Liver (tissue), 8 donors: ENCODE measurements at regions not wholly inside any gene's neighbourhood (a gene's known extent, or its start where the extent isn't known, plus 50 kb on each side); places are given as distances from the start of the nearest gene placed in this dataset.

Experiments used
- DNase-seq: peaks from one replicate; pipeline ENCODE4 v3.0.0-alpha.2; 2017; ENCODE audit warnings: low spot score
- H3K27ac ChIP-seq, 2 donors: one replicate each; pipeline ENCODE4 v1.7.0; 2013; ENCODE audit warnings: inconsistent platforms in 2 of 2, low read length in 2 of 2, control low read depth in 1 of 2, low read depth in 1 of 2, mild to moderate bottlenecking in 1 of 2
- H3K27me3 ChIP-seq, 4 donors: one replicate each; pipeline versions ENCODE4 v1.6.1 to v1.7.0; 2013; ENCODE audit warnings: low read length in 3 of 4, inconsistent platforms in 1 of 4, mild to moderate bottlenecking in 1 of 4, moderate library complexity in 1 of 4; ENCODE audit not compliant: control insufficient read depth in 4 of 4, insufficient read depth in 4 of 4
- H3K36me3 ChIP-seq, 4 donors: one replicate each; pipeline versions ENCODE4 v1.6.1 to v1.7.0; 2013; ENCODE audit warnings: low read length in 3 of 4, mild to moderate bottlenecking in 3 of 4, low read depth in 1 of 4, moderate library complexity in 1 of 4; ENCODE audit not compliant: control insufficient read depth in 4 of 4, insufficient read depth in 3 of 4
- H3K4me1 ChIP-seq, 4 donors: one replicate each; pipeline versions ENCODE4 v1.6.1 to v1.7.0; 2013; ENCODE audit warnings: low read length in 3 of 4, mild to moderate bottlenecking in 3 of 4, moderate library complexity in 1 of 4; ENCODE audit not compliant: control insufficient read depth in 4 of 4, insufficient read depth in 4 of 4
- H3K4me3 ChIP-seq, 3 donors: one replicate each; pipeline versions ENCODE4 v1.6.1 to v1.7.0; 2013; ENCODE audit warnings: low read length in 3 of 3, control low read depth in 1 of 3, low read depth in 1 of 3, mild to moderate bottlenecking in 1 of 3
- H3K9ac ChIP-seq, 2 donors: one replicate each; pipeline ENCODE4 v1.7.0; 2013; ENCODE audit warnings: low read length in 2 of 2, mild to moderate bottlenecking in 2 of 2, moderate library complexity in 2 of 2, control low read depth in 1 of 2, low read depth in 1 of 2
- H3K9me3 ChIP-seq, 4 donors: one replicate each; pipeline versions ENCODE4 v1.6.1 to v1.7.0; 2013; ENCODE audit warnings: low read length in 3 of 4; ENCODE audit not compliant: control insufficient read depth in 4 of 4
- EGR1 ChIP-seq, 2 donors: IDR thresholded peaks; 2 replicates each; pipeline ENCODE4 v1.6.1; 2016 to 2018; ENCODE audit warnings: antibody characterized with exemption in 2 of 2, low read depth in 2 of 2
- FOXA1 ChIP-seq: IDR thresholded peaks from 2 replicates; pipeline ENCODE4 v1.6.1; 2016; ENCODE audit warnings: antibody characterized with exemption
- FOXA2 ChIP-seq: IDR thresholded peaks from 2 replicates; pipeline ENCODE4 v1.6.1; 2016; ENCODE audit warnings: antibody characterized with exemption
- GABPA ChIP-seq, 2 donors: IDR thresholded peaks in 1 of 2; conservative IDR thresholded peaks in 1 of 2; 2 replicates each; pipeline ENCODE4 v1.6.1; 2016; ENCODE audit warnings: antibody characterized with exemption in 2 of 2, mild to moderate bottlenecking in 1 of 2, moderate library complexity in 1 of 2
- HNF4G ChIP-seq: IDR thresholded peaks from 2 replicates; pipeline ENCODE4 v1.6.1; 2016; ENCODE audit warnings: antibody characterized with exemption
- JUND ChIP-seq, 2 donors: IDR thresholded peaks; 2 replicates each; pipeline ENCODE4 v1.6.1; 2016; ENCODE audit warnings: antibody characterized with exemption in 2 of 2
- NR2F2 ChIP-seq: IDR thresholded peaks from 2 replicates; pipeline ENCODE4 v1.6.1; 2016; ENCODE audit warnings: antibody characterized with exemption
- RAD21 ChIP-seq, 2 donors: IDR thresholded peaks; 2 replicates each; pipeline ENCODE4 v1.6.1; 2016; ENCODE audit warnings: antibody characterized with exemption in 2 of 2, mild to moderate bottlenecking in 2 of 2
- RXRA ChIP-seq, 2 donors: IDR thresholded peaks; 2 replicates each; pipeline ENCODE4 v1.6.1; 2017 to 2018; ENCODE audit warnings: antibody characterized with exemption in 2 of 2, mild to moderate bottlenecking in 1 of 2
- SP1 ChIP-seq: IDR thresholded peaks from 2 replicates; pipeline ENCODE4 v1.6.1; 2018; ENCODE audit warnings: antibody characterized with exemption, mild to moderate bottlenecking
- TAF1 ChIP-seq: conservative IDR thresholded peaks from 2 replicates; pipeline ENCODE4 v1.6.1; 2016; ENCODE audit warnings: antibody characterized with exemption, mild to moderate bottlenecking
- YY1 ChIP-seq: IDR thresholded peaks from 2 replicates; pipeline ENCODE4 v1.6.1; 2016; ENCODE audit warnings: antibody characterized with exemption, mild to moderate bottlenecking
- WGBS: extraction: QIAGEN DNeasy Blood & Tissue Kit; methylation state at CpG from one replicate; pipeline ENCODE4 v1.1.7; 2013; 5-methylcytosine and 5-hydroxymethylcytosine counted together
- TF ChIP-seq, protein P1 (sequence below): IDR thresholded peaks from 2 replicates; pipeline ENCODE4 v1.6.1; 2016; ENCODE audit warnings: antibody characterized with exemption
- TF ChIP-seq, protein P2 (sequence below): IDR thresholded peaks from 2 replicates; pipeline ENCODE4 v1.6.1; 2016; ENCODE audit warnings: antibody characterized with exemption
- TF ChIP-seq, protein P3 (sequence below): IDR thresholded peaks from 2 replicates; pipeline ENCODE4 v1.6.1; 2016; ENCODE audit warnings: antibody characterized with exemption
- TF ChIP-seq, protein P4 (sequence below): fragments of 150-350 bp; IDR thresholded peaks from 2 replicates; pipeline ENCODE4 v1.5.1; 2017; ENCODE audit warnings: improper control_type of control experiment, low read depth, low read length; ENCODE audit not compliant: missing input control
- TF ChIP-seq, protein P5 (sequence below): IDR thresholded peaks from 2 replicates; pipeline ENCODE4 v1.6.1; 2016; ENCODE audit warnings: antibody characterized with exemption, mild to moderate bottlenecking
- donor health status: healthy.
- donor health status: healthy.
- donor health status: healthy.
- donor health status: healthy.
- donor health status: healthy.

DNA sequence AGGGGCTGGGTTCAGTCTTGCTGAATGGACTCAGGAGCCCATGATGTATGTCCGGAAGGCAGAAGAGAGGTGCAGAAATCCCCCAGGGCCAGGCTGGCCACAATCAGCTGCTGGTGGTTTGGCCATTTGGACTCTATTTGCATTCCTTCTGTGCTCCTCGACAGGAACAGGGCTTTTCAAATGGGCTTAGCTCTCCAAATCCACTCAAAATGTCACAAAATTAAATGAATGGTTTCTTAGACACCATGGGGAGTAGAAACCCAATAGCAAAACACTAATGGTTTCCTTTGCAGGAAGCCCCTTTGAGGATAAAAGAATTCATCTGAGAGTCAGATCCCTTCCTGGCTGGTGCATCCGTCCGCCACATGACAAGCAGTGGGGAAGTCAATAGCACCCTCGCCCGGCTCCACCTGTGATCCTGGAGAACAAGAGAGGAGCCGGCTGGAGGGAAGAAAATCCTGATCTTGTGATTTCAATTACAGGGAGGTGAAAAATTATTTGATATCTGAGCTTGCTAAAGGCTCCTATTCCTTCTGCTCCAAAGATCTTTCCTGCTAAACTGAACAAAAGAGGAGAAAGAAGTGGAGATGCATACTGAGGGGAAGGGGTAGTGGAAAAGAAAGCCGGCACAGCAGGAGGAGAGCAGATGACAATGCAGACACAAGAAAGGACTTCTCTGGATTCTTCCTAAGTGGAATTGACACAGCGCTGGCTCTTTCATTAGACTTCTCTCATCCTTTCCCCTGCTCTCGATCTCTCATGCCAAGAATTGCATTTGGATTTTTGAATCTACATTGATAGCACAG, 190.7 kb downstream of the C7orf25 start:
- no peak overlapping the region for H3K9ac ChIP-seq
- WGBS = 67% methylated on average over 10 of the region's 10 CpGs
- H3K9me3 ChIP-seq = peaks cover 0 to 2% (median 0%) of the 10 kb centered on the region in 4 donors
- DNase-seq = no peak
- no peaks in the 10 kb centered on the region for H3K4me1 ChIP-seq
- H3K36me3 ChIP-seq = no peaks in the 10 kb centered on the region
- no peaks in the 10 kb centered on the region for H3K27me3 ChIP-seq
- H3K27ac ChIP-seq = no peak overlapping the region
- H3K4me3 ChIP-seq = no peak overlapping the region
- TF ChIP-seq EGR1 (IDR thresholded peaks at IDR 0.05; ENCODE audit: low read depth in 2 of 2) = no peak
- no peak for TF ChIP-seq GABPA (IDR thresholded peaks at IDR 0.05 in 1 of 2, conservative IDR thresholded peaks at IDR 0.05 in 1 of 2)
- TF ChIP-seq, protein P1, sequence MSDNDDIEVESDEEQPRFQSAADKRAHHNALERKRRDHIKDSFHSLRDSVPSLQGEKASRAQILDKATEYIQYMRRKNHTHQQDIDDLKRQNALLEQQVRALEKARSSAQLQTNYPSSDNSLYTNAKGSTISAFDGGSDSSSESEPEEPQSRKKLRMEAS = no peak
- TF ChIP-seq RAD21 (IDR thresholded peaks at IDR 0.05) = no peak
- TF ChIP-seq RXRA (IDR thresholded peaks at IDR 0.05) = no peak
- TF ChIP-seq, protein P2, sequence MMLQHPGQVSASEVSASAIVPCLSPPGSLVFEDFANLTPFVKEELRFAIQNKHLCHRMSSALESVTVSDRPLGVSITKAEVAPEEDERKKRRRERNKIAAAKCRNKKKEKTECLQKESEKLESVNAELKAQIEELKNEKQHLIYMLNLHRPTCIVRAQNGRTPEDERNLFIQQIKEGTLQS = no peak
- no peak for TF ChIP-seq NR2F2
- no peak for TF ChIP-seq FOXA2
- no peak for TF ChIP-seq TAF1
- TF ChIP-seq, protein P3, sequence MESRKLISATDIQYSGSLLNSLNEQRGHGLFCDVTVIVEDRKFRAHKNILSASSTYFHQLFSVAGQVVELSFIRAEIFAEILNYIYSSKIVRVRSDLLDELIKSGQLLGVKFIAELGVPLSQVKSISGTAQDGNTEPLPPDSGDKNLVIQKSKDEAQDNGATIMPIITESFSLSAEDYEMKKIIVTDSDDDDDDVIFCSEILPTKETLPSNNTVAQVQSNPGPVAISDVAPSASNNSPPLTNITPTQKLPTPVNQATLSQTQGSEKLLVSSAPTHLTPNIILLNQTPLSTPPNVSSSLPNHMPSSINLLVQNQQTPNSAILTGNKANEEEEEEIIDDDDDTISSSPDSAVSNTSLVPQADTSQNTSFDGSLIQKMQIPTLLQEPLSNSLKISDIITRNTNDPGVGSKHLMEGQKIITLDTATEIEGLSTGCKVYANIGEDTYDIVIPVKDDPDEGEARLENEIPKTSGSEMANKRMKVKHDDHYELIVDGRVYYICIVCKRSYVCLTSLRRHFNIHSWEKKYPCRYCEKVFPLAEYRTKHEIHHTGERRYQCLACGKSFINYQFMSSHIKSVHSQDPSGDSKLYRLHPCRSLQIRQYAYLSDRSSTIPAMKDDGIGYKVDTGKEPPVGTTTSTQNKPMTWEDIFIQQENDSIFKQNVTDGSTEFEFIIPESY = no peak
- no peak for TF ChIP-seq HNF4G
- TF ChIP-seq, protein P4, sequence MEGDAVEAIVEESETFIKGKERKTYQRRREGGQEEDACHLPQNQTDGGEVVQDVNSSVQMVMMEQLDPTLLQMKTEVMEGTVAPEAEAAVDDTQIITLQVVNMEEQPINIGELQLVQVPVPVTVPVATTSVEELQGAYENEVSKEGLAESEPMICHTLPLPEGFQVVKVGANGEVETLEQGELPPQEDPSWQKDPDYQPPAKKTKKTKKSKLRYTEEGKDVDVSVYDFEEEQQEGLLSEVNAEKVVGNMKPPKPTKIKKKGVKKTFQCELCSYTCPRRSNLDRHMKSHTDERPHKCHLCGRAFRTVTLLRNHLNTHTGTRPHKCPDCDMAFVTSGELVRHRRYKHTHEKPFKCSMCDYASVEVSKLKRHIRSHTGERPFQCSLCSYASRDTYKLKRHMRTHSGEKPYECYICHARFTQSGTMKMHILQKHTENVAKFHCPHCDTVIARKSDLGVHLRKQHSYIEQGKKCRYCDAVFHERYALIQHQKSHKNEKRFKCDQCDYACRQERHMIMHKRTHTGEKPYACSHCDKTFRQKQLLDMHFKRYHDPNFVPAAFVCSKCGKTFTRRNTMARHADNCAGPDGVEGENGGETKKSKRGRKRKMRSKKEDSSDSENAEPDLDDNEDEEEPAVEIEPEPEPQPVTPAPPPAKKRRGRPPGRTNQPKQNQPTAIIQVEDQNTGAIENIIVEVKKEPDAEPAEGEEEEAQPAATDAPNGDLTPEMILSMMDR = no peak
- TF ChIP-seq JUND (IDR thresholded peaks at IDR 0.05) = no peak
- TF ChIP-seq SP1 = no peak
- TF ChIP-seq YY1 = no peak

DNA sequence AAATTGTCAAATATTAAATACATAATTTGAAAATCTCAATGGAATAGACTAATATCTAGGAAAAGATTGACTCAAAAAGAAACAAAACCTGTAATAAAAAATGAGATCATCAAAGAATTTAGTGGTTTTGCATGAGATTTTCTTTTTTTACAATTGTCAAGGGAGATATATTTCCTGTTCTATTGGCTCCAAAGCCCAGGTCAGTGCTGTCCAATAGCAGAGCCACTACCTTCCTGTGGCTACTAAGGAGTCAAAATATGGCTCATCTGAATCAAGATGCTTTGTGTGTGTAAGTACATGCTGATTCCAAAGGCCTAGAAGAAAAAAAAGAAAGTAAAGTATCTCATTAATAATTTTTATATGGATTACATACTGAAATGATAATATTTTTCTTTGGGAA, 191.9 kb downstream of the C7orf25 start:
- no peak overlapping the region for H3K9ac ChIP-seq
- H3K27ac ChIP-seq = no peak overlapping the region
- peaks cover 0 to 2% (median 0%) of the 10 kb centered on the region in 4 donors for H3K9me3 ChIP-seq
- no peak for DNase-seq
- no peak overlapping the region for H3K4me3 ChIP-seq
- H3K4me1 ChIP-seq = no peaks in the 10 kb centered on the region
- no peaks in the 10 kb centered on the region for H3K27me3 ChIP-seq
- H3K36me3 ChIP-seq = no peaks in the 10 kb centered on the region
- TF ChIP-seq RAD21 (IDR thresholded peaks at IDR 0.05) (no peak), SP1 (no peak), JUND (IDR thresholded peaks at IDR 0.05) (no peak), HNF4G (no peak), TAF1 (no peak), FOXA1 (no peak), GABPA (IDR thresholded peaks at IDR 0.05 in 1 of 2, conservative IDR thresholded peaks at IDR 0.05 in 1 of 2) (no peak), FOXA2 (no peak), YY1 (no peak), NR2F2 (no peak)
- TF ChIP-seq, protein P5, sequence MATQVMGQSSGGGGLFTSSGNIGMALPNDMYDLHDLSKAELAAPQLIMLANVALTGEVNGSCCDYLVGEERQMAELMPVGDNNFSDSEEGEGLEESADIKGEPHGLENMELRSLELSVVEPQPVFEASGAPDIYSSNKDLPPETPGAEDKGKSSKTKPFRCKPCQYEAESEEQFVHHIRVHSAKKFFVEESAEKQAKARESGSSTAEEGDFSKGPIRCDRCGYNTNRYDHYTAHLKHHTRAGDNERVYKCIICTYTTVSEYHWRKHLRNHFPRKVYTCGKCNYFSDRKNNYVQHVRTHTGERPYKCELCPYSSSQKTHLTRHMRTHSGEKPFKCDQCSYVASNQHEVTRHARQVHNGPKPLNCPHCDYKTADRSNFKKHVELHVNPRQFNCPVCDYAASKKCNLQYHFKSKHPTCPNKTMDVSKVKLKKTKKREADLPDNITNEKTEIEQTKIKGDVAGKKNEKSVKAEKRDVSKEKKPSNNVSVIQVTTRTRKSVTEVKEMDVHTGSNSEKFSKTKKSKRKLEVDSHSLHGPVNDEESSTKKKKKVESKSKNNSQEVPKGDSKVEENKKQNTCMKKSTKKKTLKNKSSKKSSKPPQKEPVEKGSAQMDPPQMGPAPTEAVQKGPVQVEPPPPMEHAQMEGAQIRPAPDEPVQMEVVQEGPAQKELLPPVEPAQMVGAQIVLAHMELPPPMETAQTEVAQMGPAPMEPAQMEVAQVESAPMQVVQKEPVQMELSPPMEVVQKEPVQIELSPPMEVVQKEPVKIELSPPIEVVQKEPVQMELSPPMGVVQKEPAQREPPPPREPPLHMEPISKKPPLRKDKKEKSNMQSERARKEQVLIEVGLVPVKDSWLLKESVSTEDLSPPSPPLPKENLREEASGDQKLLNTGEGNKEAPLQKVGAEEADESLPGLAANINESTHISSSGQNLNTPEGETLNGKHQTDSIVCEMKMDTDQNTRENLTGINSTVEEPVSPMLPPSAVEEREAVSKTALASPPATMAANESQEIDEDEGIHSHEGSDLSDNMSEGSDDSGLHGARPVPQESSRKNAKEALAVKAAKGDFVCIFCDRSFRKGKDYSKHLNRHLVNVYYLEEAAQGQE = no peak
- TF ChIP-seq, protein P3 = no peak
- TF ChIP-seq, protein P2 = no peak
- TF ChIP-seq, protein P1 = no peak
- TF ChIP-seq, protein P4 = no peak
